ENCODE measurements at regions not wholly inside any gene's neighbourhood (a gene's known extent, or its start where the extent isn't known, plus 50 kb on each side); places are given as distances from the start of the nearest gene placed in this dataset.

- Histone ChIP-seq H3K4me1 (ENCODE audit: control insufficient read depth, insufficient read depth, low read length) (peaks cover 10% of the 10 kb centered on the region), H3K9me3 (ENCODE audit: control insufficient read depth, insufficient read depth, low read length) (no peaks in the 10 kb centered on the region), H3K4me3 (ENCODE audit: low read depth, low read length) (no peak overlapping the region), H3K36me3 (ENCODE audit: control insufficient read depth, insufficient read depth, low read length) (peaks cover under 1% of the 10 kb centered on the region), H3K27ac (ENCODE audit: low read depth, low read length) (no peak overlapping the region), H3K27me3 (ENCODE audit: control insufficient read depth, insufficient read depth, low read length) (no peaks in the 10 kb centered on the region)
- no peak for DNase-seq (ENCODE audit: low read depth in 4 of 6, low spot score in 6 of 6)
- WGBS (ENCODE audit: insufficient coverage), result 67% methylated on average over 4 of the region's 6 CpGs
These were observed 122.6 kb upstream of the RPS6KA2 start for GRCh38 chr6:166749666-166750065.

GRCh38 chr6:166747644-166748595 lies 120.9 kb upstream of the RPS6KA2 start:
- H3K27me3 ChIP-seq (ENCODE audit: control insufficient read depth, insufficient read depth, low read length), result no peaks in the 10 kb centered on the region
- no peak overlapping the region for H3K27ac ChIP-seq (ENCODE audit: low read depth, low read length)
- H3K4me1 ChIP-seq (ENCODE audit: control insufficient read depth, insufficient read depth, low read length), result peaks cover 28% of the 10 kb centered on the region
- H3K4me3 ChIP-seq (ENCODE audit: low read depth, low read length), result no peak overlapping the region
- peaks cover 7% of the 10 kb centered on the region for H3K36me3 ChIP-seq (ENCODE audit: control insufficient read depth, insufficient read depth, low read length)
- WGBS (ENCODE audit: insufficient coverage), result 70% methylated on average over 22 of the region's 29 CpGs
- no peak for DNase-seq (ENCODE audit: low read depth in 4 of 6, low spot score in 6 of 6)
- H3K9me3 ChIP-seq (ENCODE audit: control insufficient read depth, insufficient read depth, low read length), result no peaks in the 10 kb centered on the region

- WGBS (ENCODE audit: insufficient coverage), result 90% methylated on average over 15 of the region's 16 CpGs
- H3K36me3 ChIP-seq (ENCODE audit: control insufficient read depth, insufficient read depth, low read length), result peaks cover 7% of the 10 kb centered on the region
- no peak overlapping the region for H3K27ac ChIP-seq (ENCODE audit: low read depth, low read length)
- DNase-seq (ENCODE audit: low read depth in 4 of 6, low spot score in 6 of 6), result no peak
- no peaks in the 10 kb centered on the region for H3K9me3 ChIP-seq (ENCODE audit: control insufficient read depth, insufficient read depth, low read length)
- H3K27me3 ChIP-seq (ENCODE audit: control insufficient read depth, insufficient read depth, low read length), result no peaks in the 10 kb centered on the region
- no peak overlapping the region for H3K4me3 ChIP-seq (ENCODE audit: low read depth, low read length)
- peaks cover 36% of the 10 kb centered on the region for H3K4me1 ChIP-seq (ENCODE audit: control insufficient read depth, insufficient read depth, low read length)
These were observed 119.0 kb upstream of the RPS6KA2 start for GRCh38 chr6:166745801-166746668.

- Histone ChIP-seq H3K4me3 (ENCODE audit: low read depth, low read length) (no peak overlapping the region), H3K27ac (ENCODE audit: low read depth, low read length) (no peak overlapping the region), H3K36me3 (ENCODE audit: control insufficient read depth, insufficient read depth, low read length) (peaks cover 7% of the 10 kb centered on the region), H3K27me3 (ENCODE audit: control insufficient read depth, insufficient read depth, low read length) (no peaks in the 10 kb centered on the region), H3K4me1 (ENCODE audit: control insufficient read depth, insufficient read depth, low read length) (peaks cover 31% of the 10 kb centered on the region), H3K9me3 (ENCODE audit: control insufficient read depth, insufficient read depth, low read length) (no peaks in the 10 kb centered on the region)
- 91% methylated on average over 32 of the region's 33 CpGs for WGBS (ENCODE audit: insufficient coverage)
- no peak for DNase-seq (ENCODE audit: low read depth in 4 of 6, low spot score in 6 of 6)
These were observed 117.4 kb upstream of the RPS6KA2 start for GRCh38 chr6:166744223-166745134.

GRCh38 chr6:166743406-166744222 lies 116.6 kb upstream of the RPS6KA2 start:
- Histone ChIP-seq H3K27me3 (ENCODE audit: control insufficient read depth, insufficient read depth, low read length) (no peaks in the 10 kb centered on the region), H3K27ac (ENCODE audit: low read depth, low read length) (no peak overlapping the region), H3K9me3 (ENCODE audit: control insufficient read depth, insufficient read depth, low read length) (no peaks in the 10 kb centered on the region), H3K4me3 (ENCODE audit: low read depth, low read length) (no peak overlapping the region), H3K4me1 (ENCODE audit: control insufficient read depth, insufficient read depth, low read length) (peaks cover 31% of the 10 kb centered on the region), H3K36me3 (ENCODE audit: control insufficient read depth, insufficient read depth, low read length) (peaks cover 7% of the 10 kb centered on the region)
- 41% methylated on average over 21 of the region's 21 CpGs for WGBS (ENCODE audit: insufficient coverage)
- DNase-seq (ENCODE audit: low read depth in 4 of 6, low spot score in 6 of 6), result peak in 3 of 6 donors; percentile 32 to 84 (median 52)

GRCh38 chr6:166742981-166743380 lies 115.9 kb upstream of the RPS6KA2 start:
- Histone ChIP-seq H3K27me3 (ENCODE audit: control insufficient read depth, insufficient read depth, low read length) (no peaks in the 10 kb centered on the region), H3K4me1 (ENCODE audit: control insufficient read depth, insufficient read depth, low read length) (peaks cover 31% of the 10 kb centered on the region), H3K4me3 (ENCODE audit: low read depth, low read length) (no peak overlapping the region), H3K36me3 (ENCODE audit: control insufficient read depth, insufficient read depth, low read length) (peaks cover 7% of the 10 kb centered on the region), H3K9me3 (ENCODE audit: control insufficient read depth, insufficient read depth, low read length) (no peaks in the 10 kb centered on the region), H3K27ac (ENCODE audit: low read depth, low read length) (no peak overlapping the region)
- WGBS (ENCODE audit: insufficient coverage), result 52% methylated on average over 5 of the region's 7 CpGs
- no peak for DNase-seq (ENCODE audit: low read depth in 4 of 6, low spot score in 6 of 6)

- no peak overlapping the region for H3K4me3 ChIP-seq (ENCODE audit: low read depth, low read length)
- H3K4me1 ChIP-seq (ENCODE audit: control insufficient read depth, insufficient read depth, low read length), result peaks cover 31% of the 10 kb centered on the region
- H3K27me3 ChIP-seq (ENCODE audit: control insufficient read depth, insufficient read depth, low read length), result no peaks in the 10 kb centered on the region
- no peaks in the 10 kb centered on the region for H3K9me3 ChIP-seq (ENCODE audit: control insufficient read depth, insufficient read depth, low read length)
- no peak for DNase-seq (ENCODE audit: low read depth in 4 of 6, low spot score in 6 of 6)
- no peak overlapping the region for H3K27ac ChIP-seq (ENCODE audit: low read depth, low read length)
- 89% methylated on average over 1 of the region's 1 CpG for WGBS (ENCODE audit: insufficient coverage)
- H3K36me3 ChIP-seq (ENCODE audit: control insufficient read depth, insufficient read depth, low read length), result peaks cover 7% of the 10 kb centered on the region
These were observed 112.9 kb upstream of the RPS6KA2 start for GRCh38 chr6:166739976-166740318.

- H3K27ac ChIP-seq (ENCODE audit: low read depth, low read length), result no peak overlapping the region
- H3K4me1 ChIP-seq (ENCODE audit: control insufficient read depth, insufficient read depth, low read length), result peaks cover 26% of the 10 kb centered on the region
- H3K4me3 ChIP-seq (ENCODE audit: low read depth, low read length), result no peak overlapping the region
- no peaks in the 10 kb centered on the region for H3K9me3 ChIP-seq (ENCODE audit: control insufficient read depth, insufficient read depth, low read length)
- peak in 1 of 6 donors; percentile 37 for DNase-seq (ENCODE audit: low read depth in 4 of 6, low spot score in 6 of 6)
- H3K27me3 ChIP-seq (ENCODE audit: control insufficient read depth, insufficient read depth, low read length), result no peaks in the 10 kb centered on the region
- 92% methylated on average over 17 of the region's 18 CpGs for WGBS (ENCODE audit: insufficient coverage)
- peaks cover 4% of the 10 kb centered on the region for H3K36me3 ChIP-seq (ENCODE audit: control insufficient read depth, insufficient read depth, low read length)
These were observed 112.3 kb upstream of the RPS6KA2 start for GRCh38 chr6:166739117-166739975.
